GM18517 (cell line): ENCODE measurements at regions not wholly inside any gene's neighbourhood (a gene's known extent, or its start where the extent isn't known, plus 50 kb on each side); places are given as distances from the start of the nearest gene placed in this dataset.
"Not testable (repeated sequence)": the region's sequence is repeated elsewhere in the genome, so short reads cannot be mapped to it uniquely, and the experiment has no call there.

Source experiments
- ATAC-seq: cut with Tn5 transposase; IDR thresholded peaks from one replicate; pipeline ENCODE4 v1.9.1; 2021; ENCODE audit warnings: mild to moderate bottlenecking, moderate library complexity; ENCODE audit not compliant: unreplicated experiment

DNA sequence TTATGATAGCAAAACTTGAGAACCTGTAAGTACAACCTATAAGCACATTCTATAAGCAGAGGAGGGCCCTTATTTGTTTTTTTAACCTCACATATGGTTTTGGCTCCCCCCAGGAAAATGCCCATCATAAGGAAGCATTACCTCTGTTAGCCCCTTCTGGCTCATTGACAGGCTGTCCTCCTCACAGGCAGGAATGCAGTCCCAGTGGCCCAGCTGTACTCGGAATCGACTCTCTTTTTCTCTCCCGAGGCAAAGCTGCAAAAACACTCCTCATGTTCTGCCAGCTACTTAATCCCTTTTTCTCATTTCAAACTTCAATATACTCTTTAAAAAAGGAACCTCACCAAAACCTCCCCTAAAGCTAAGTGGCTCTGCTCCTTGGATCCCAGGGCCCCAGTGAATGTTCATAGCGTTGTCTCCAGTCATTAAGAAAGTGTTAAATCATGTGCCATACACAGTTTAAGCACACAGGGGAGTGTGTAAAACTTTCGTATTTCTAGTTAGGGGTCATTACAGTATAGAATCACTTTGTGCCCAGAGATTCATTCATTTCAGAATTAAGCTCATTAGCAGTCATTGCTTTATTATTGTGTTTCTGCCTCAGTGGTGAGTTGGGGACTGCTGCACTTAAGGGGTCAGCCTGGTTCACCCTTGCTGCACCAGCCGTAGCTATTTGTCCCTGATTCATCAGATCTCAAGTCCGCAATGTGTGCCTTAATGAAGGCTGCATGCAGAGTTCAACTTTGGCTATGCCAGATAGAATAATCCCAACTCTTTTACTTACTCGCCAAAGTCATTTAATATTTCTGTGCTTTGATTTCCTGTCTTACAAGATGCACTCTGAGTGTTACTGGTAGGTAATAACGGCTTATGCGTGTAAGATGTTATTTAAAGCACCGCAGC is 57.6 kb downstream of the JRKL start:
- no peak for ATAC-seq

GRCh38 chr11:96448225-96448624 is 58.4 kb downstream of the JRKL start:
- ATAC-seq, result no peak

DNA sequence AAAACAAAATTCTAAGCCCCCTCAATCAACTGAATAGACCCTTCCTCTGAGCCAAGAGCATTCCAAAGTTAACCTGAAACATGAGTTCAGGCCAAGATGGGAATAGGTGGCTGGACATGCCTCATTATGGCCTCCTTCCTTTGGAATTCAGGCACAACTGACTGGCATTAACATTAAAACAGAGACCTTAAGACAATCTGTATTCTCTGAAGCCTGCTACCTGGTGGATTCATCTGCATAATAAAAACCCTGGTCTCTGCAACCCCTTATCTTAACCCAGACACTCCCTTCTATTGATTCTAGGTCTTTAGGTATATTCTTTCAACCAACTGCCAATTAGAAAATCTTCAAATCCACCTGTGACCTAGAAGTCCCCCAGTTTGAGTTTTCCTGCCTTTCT is 66.3 kb downstream of the JRKL start:
- ATAC-seq, result no peak

DNA sequence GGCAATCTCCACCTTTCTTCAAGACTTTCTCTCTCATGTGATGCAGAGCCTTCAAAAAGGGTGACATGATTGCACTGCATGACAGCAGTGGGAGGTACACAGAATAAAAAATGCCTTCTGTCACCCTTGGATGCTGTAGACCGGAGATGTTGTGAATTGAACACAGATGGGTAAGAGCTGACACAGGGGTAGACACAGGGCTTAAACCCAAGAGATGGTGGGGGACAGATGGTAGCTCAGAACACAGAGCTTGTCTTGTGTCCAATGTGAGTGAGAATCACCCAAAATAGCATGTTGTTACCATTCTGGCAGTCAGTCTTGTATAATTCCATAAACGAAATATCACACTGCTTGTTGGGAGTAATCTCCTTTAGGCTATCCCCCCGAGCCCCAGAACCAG is 69.9 kb downstream of the JRKL start:
- ATAC-seq, result no peak

DNA sequence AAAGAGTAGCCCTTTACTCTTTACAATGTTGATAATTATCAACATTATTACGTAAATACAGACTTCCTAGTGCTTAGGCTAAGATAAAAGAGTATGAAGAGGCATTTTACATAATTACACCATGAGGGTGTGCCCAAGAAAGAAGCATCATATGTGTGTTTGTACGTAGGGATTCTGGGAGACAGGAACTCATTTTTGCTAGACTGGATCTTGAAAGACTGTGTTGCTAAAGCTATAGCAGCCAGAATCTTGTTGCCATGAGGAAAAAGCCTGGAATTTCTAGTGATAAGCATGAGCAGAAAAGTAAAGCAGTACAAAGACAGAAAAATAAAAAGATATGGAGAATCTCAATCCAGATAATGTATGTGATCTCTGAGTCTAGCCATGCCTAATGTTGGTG is 72.1 kb downstream of the JRKL start:
- no peak for ATAC-seq

GRCh38 chr11:96464700-96465307 is 75.0 kb downstream of the JRKL start:
- peak; percentile 87 for ATAC-seq

- ATAC-seq, result no peak
Observed at GRCh38 chr11:96465512-96465911, 75.7 kb downstream of the JRKL start.

DNA sequence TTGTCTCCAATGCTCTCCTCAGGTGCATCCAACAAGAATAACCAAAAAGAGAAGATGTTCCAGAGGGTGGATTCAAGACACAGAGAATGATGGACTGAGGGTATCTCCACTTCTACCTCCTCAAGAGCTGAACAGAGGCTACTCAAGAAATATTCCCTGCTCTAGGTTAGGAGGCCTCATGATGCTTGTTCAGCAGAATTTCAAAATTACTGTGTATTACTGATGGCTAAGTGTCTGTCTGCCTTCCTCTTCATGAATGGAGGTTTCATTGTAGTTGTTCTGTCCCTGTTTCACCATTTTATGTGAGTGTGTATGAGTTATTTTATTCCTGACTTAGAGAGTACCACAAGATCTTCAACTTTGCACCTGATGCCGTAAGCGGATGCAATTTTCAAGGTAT is 76.8 kb downstream of the JRKL start:
- ATAC-seq, result no peak

- ATAC-seq, result no peak
Observed at GRCh38 chr11:96469776-96470175, 80.0 kb downstream of the JRKL start.

DNA sequence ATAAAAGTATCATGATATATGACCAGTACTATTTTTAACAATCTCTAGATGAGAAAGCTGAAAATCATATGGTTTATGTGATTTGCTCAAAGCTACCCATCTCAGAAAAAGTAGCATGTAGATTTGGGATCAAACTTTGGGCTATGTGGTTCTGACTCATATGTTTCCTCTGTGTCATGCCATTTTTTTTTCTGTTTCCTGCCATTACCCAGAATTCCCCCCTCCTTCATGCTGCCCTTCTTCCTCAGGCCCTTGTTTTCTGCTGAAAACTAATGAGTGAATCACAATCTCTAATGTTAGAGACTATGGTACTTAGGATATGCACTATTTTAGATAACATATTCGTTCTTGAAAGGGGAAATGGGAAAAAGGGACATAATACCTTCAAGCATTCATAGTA is 80.7 kb downstream of the JRKL start:
- ATAC-seq, result no peak

GRCh38 chr11:96472085-96472484 is 82.3 kb downstream of the JRKL start:
- ATAC-seq, result no peak

GRCh38 chr11:96474263-96474662 is 84.5 kb downstream of the JRKL start:
- no peak for ATAC-seq

DNA sequence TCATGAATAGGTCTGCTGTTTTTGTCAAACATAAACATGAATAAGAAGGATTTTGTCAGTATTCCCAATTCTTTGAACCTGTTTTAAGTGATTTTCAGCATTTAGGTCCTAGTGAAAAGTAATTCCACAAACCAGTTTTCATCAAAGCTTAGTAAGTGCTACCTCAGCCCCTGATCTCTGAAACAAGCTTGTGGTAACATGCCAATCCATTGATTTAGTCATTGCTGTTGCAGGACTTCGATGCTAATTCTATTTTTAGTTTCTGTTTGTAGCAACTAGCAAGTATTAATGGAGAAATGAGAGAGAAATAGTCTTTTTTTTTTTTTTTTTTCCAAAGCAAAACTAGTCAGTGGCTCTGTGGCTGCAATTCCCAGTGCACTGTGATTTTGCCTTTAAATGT is 91.4 kb downstream of the JRKL start:
- ATAC-seq, result no peak

GRCh38 chr11:96481771-96482170 is 92.0 kb downstream of the JRKL start:
- no peak for ATAC-seq

- no peak for ATAC-seq
Observed at GRCh38 chr11:96482193-96482592, 92.4 kb downstream of the JRKL start.

DNA sequence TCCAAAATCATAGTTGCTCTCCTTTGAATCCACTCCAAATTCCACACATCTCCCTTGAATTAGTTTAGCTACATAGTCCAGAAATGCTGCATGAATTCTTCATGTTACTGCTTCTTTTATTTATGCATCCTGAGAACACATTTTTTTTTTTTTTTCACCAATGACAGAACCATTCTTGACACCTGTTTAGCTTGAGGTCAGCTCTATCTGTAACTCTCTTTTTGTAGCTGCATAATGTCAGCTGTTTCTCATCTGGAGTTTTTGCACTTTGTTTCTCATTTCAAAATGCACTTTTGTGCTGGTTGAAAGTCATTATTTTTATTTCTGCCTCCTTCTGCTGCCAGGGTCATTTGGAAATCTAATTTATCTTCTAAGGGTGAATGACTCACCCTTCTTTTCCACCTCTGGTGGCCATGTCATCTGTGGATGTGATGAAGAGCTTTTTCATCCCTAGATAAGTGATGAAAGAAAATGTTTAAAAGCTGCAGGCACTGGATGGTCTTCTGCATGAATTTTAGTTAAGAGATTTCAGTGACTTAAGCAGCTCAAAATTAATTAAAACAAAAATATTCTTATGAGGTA is 93.7 kb downstream of the JRKL start:
- ATAC-seq, result no peak

DNA sequence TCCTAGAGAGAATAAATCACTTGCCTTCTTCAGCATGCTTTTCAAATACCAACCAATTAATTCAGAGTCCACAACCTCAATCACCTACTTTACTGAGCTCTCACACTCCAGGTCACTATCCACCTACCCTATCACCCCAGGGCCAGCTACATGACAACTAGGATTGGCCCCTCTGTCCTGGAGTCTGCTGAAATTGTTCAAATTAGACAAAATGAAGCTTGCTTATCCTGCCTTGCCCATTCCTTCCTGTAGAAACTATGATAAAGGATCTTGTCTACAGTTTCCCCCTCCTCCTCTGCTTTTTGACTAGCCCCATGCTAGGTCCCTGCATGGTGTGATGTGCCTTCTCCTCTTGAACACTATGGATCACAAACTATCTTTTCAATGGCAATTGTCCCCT is 94.5 kb downstream of the JRKL start:
- ATAC-seq, result no peak

DNA sequence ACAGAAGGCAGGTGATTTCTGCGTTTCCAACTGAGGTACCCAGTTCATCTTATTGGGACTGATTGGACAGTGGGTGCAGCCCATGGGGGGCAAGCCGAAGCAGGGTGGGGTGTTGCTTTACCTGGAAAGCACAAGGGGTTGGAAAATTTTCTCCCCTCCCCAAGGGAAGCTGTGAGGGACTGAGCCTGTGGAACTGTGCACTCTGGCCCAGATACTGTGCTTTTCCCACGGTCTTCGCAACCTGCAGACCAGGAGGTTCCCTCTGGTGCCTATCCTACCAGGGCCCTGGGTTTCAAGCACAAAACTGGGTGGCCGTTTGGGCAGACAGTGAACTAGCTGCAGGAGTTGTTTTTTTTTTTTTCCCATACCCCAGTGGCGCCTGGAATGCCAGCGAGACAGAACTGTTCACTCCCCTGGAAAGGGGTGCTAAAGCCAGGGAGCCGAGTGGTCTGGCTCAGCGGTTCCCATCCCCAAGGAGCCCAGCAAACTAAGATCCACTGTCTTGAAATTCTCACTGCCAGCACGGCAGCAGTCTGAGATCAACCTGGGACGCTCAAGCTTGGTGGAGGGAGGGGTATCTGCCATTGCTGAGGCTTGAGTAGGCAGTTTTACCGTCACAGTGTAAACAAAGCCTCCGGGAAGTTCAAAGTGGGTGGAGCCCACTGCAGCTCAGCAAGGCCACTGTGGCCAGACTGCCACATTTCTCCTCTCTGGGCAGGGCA is 97.2 kb downstream of the JRKL start:
- no peak for ATAC-seq

GRCh38 chr11:96488911-96489310 is 99.1 kb downstream of the JRKL start:
- not testable (repeated sequence) for ATAC-seq

GRCh38 chr11:96500440-96500839 is 110.6 kb downstream of the JRKL start:
- no peak for ATAC-seq

- ATAC-seq, result no peak
Observed at GRCh38 chr11:96506041-96506440, 116.2 kb downstream of the JRKL start.
